ENCODE measurements at regions not wholly inside any gene's neighbourhood (a gene's known extent, or its start where the extent isn't known, plus 50 kb on each side); places are given as distances from the start of the nearest gene placed in this dataset.

DNA sequence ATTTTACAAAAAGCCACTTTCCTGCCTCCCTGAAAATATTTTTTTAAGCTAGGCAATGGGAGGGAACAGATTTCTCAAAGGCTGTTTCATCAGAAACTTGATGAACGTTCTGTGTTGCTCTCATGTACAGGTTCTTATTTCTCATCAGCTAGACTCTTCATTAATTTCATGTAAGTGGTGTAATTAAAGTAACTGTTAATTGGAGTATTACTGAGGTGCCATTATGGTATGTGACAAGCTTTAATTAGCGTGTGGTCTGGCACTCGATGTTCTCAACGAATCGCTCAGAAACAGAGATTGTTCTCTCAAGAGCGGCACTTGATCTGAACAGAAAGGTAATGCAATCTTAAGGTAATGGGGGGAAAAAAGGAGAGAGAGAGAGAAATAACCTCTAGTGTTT is 81.9 kb upstream of the MYCN start:
- Histone ChIP-seq H3K36me3 (no peaks in the 10 kb centered on the region), H3K9me3 (no peaks in the 10 kb centered on the region), H3K27ac (no peak overlapping the region), H3K27me3 (no peaks in the 10 kb centered on the region), H3K4me1 (no peaks in the 10 kb centered on the region), H3K4me3 (no peak overlapping the region)
- DNase-seq: no peak
- TF ChIP-seq, protein P1, sequence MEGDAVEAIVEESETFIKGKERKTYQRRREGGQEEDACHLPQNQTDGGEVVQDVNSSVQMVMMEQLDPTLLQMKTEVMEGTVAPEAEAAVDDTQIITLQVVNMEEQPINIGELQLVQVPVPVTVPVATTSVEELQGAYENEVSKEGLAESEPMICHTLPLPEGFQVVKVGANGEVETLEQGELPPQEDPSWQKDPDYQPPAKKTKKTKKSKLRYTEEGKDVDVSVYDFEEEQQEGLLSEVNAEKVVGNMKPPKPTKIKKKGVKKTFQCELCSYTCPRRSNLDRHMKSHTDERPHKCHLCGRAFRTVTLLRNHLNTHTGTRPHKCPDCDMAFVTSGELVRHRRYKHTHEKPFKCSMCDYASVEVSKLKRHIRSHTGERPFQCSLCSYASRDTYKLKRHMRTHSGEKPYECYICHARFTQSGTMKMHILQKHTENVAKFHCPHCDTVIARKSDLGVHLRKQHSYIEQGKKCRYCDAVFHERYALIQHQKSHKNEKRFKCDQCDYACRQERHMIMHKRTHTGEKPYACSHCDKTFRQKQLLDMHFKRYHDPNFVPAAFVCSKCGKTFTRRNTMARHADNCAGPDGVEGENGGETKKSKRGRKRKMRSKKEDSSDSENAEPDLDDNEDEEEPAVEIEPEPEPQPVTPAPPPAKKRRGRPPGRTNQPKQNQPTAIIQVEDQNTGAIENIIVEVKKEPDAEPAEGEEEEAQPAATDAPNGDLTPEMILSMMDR (IDR thresholded peaks at IDR 0.05): no peak
- no peak for TF ChIP-seq POLR2A (IDR thresholded peaks at IDR 0.05)

GRCh38 chr2:15860051-15860663 is 80.2 kb upstream of the MYCN start:
- TF ChIP-seq, protein P1 (IDR thresholded peaks at IDR 0.05): no peak
- no peak for TF ChIP-seq POLR2A (IDR thresholded peaks at IDR 0.05)
- no peak overlapping the region for H3K27ac ChIP-seq
- no peaks in the 10 kb centered on the region for H3K4me1 ChIP-seq
- H3K36me3 ChIP-seq: no peaks in the 10 kb centered on the region
- no peaks in the 10 kb centered on the region for H3K27me3 ChIP-seq
- no peak overlapping the region for H3K4me3 ChIP-seq
- no peaks in the 10 kb centered on the region for H3K9me3 ChIP-seq
- no peak for DNase-seq

DNA sequence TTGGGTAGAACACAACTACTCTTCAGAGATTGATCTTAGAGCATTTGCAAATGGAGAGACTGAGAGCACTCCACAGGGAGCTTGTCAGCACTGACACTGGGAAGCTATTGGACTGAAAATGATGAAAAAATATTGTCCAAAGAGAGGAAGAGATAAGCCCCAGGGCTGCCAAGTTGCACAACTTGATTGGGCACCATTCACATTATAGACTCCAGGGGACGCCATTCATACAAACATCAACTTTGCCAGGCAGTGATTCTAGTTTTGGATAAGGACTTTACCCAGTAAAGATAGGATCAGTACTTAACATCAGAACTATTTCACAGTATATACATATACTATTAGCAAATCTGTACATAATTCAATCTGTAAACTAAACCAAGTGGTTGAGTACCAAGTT is 79.6 kb upstream of the MYCN start:
- Histone ChIP-seq H3K27me3 (no peaks in the 10 kb centered on the region), H3K4me1 (no peaks in the 10 kb centered on the region), H3K9me3 (no peaks in the 10 kb centered on the region), H3K36me3 (no peaks in the 10 kb centered on the region), H3K4me3 (no peak overlapping the region), H3K27ac (no peak overlapping the region)
- DNase-seq: no peak
- no peak for TF ChIP-seq POLR2A (IDR thresholded peaks at IDR 0.05)
- TF ChIP-seq, protein P1 (IDR thresholded peaks at IDR 0.05): no peak

- Histone ChIP-seq H3K27me3 (no peaks in the 10 kb centered on the region), H3K4me3 (no peak overlapping the region), H3K27ac (no peak overlapping the region), H3K4me1 (no peaks in the 10 kb centered on the region), H3K36me3 (no peaks in the 10 kb centered on the region), H3K9me3 (no peaks in the 10 kb centered on the region)
- TF ChIP-seq, protein P1 (IDR thresholded peaks at IDR 0.05): no peak
- no peak for TF ChIP-seq POLR2A (IDR thresholded peaks at IDR 0.05)
- DNase-seq: no peak
Measured at GRCh38 chr2:15861172-15861822, 79.1 kb upstream of the MYCN start.

DNA sequence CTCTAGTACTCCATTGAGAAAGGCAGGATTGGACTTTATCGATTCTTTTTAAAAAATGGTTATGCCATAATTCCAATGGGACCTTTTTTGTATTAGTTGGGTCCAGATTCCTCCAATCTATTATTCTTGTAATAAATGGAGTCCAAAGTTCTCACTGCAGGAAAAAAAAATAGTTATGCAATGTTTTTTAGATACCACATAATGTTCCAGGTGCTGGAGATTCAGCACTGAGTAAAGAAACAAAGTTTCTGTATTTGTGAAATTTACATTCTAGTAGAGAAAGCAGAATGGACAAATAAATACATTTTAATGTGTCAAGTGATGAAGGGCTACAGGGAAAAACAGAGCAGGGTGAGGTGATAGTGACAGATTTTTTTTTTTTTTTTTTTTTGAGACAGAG is 78.5 kb upstream of the MYCN start:
- DNase-seq: no peak
- no peak for TF ChIP-seq POLR2A (IDR thresholded peaks at IDR 0.05)
- TF ChIP-seq, protein P1 (IDR thresholded peaks at IDR 0.05): no peak
- Histone ChIP-seq H3K27me3 (no peaks in the 10 kb centered on the region), H3K36me3 (no peaks in the 10 kb centered on the region), H3K4me1 (no peaks in the 10 kb centered on the region), H3K4me3 (no peak overlapping the region), H3K27ac (no peak overlapping the region), H3K9me3 (no peaks in the 10 kb centered on the region)

All from Peyer's patch (tissue), 4 donors.